ENCODE measurements at regions not wholly inside any gene's neighbourhood (a gene's known extent, or its start where the extent isn't known, plus 50 kb on each side); places are given as distances from the start of the nearest gene placed in this dataset.

DNA sequence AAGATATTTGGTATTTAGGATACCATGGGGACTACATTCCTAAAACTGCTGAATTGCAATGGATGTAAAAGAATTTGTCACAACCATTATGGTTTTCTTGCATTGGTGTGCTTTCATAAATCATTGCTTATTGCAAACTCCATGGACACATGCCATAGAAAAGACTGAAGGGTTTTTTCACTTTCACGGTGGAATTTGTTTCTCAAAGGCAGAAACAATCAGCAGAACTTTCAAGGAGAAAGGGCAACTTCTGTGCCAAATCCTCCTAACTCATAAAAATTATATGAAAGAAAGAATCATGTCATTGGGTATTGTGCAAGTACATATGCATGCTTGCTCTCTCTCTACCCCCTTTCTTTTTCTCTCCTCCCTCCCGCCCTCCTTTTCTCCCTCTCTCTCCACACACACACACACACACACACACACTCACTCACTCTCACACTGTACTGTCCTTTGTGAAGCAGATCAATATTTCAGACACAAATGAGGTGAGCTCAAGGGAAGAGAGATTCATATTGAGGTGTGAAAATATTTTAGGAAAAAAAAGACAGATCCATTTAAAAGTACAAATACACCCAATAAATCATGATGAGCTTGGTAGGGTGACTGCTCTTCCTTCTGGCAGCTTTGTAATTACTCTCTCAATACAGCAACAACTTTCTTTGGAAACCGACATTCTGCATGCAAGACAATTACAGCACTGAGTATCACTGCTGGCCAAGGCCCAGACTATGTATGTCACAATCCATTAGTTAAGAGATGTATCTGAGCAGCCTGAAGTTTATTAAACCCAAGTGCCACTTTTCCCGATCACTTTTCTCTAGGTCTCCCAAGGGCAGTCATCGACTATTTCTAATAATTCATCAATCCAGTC is 492.6 kb downstream of the TUSC7 start:
- no peak for DNase-seq

DNA sequence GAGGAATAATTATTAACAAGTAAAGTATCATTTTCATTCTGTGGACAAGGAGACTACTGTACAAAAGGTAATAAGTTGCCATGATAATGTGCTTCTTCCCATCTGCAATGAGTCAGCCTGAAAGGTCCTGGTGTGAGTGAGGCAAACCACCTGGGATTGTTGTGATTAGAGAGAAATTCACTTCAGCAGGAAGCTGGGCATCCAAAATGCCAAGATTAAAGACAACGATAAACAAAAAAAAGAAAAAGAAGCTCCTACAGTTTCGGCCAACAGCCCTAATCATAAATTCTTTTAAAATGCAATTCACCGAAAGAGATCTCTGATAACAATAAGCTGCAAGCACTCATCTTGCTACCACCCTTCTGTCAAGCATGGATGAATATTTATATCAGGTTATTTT is 507.8 kb downstream of the TUSC7 start:
- DNase-seq: no peak

DNA sequence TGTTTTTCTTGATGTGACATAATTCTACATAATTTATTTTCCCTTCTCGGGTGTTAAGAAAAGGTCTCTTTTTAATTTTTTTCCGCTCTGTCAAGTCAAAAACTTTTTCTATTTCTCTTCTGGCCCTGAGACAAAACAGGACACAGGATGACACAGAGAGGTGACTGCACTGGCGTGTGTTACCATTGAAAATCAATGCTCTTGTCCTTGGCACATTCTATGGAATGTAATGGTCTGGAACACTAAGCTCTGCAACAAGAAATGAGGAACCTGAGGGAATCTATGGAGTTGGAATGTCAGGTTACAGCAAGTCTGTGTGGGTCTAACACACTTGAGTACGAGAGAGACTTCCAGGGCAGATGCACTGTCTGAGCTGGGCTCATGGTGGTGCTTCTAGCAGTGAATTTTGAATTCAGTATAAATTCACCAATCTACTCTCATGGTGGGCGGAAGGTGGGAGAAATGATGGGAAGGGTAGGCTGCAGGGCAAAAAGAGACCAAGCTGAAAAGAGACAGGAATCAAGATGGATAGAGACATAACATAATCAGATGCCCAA is 508.3 kb downstream of the TUSC7 start:
- no peak for DNase-seq

DNA sequence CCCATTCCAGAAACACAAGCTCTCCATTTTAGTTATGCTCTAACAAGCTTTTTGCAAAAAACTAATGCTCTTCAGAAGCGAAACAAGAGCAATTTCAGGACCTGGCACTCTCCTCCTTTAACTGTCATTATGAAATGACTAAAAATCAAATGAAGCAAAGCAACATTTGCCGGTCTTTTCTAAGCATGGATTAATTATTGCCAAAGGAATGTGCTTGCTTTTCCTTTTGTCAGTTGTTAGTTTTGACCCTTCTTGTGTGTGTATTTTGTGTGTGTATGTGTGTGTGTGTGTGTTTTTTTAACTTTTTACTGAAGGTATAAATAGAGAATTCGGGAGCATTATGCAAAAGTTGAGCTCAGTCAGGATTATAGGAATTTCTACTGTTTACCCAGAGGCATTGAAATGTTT is 509.1 kb downstream of the TUSC7 start:
- no peak for DNase-seq

DNA sequence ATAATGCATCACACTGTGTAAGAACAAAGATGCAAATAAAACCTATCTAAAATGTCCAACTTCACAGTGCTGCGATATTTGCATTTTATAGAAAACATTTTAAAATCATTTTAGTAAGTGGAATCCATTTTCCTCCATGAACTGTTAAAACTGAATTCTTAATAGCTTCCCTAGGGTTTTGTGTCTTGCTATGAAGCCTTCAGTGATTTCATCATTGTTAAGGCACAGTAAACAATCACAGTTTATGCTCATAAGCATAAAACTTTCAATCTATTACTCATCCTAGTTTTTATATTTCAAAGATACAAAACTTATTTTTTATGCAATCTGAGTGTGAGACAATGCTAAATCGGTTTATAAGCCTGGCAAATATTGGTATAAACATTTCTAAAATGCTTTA is 509.7 kb downstream of the TUSC7 start:
- no peak for DNase-seq

DNA sequence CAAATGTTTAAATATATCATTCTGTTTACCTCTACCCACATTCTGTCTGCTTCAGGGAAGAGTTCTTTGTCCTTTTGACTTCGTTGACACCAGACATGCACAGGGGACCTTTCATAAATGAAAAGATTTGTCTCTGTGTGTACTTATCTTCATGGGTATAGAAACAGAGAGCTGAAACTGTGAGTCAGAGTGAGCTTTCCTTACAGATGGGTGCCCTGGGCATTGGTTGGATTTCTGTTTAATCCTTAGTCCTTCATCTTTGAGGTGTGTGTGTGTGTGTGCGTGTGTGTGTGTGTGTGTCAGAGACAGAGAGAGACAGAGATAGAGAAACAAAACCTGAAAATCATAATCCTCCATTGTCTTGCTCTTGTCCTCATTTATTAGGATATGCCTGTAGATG is 517.4 kb downstream of the TUSC7 start:
- DNase-seq: no peak

DNA sequence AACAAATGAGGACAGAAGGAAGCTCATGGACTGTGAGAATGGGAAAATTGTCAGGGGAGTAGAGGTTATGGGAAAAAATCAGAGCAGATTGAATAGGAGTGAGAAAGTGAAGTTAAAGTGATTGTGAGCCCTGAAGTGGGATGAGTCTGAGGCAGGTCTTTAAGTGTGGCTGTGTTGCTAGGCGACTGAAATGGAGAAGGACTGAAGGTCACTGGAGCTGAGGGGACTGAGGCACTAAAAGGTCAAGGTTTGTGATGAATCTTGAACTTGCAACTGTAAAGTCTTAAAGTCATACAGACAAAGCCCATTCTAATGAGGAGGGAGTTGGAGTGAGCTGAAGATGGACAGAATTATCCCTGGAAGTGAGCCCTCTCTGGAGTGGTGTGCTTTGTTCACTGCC is 518.9 kb downstream of the TUSC7 start:
- DNase-seq: no peak

DNA sequence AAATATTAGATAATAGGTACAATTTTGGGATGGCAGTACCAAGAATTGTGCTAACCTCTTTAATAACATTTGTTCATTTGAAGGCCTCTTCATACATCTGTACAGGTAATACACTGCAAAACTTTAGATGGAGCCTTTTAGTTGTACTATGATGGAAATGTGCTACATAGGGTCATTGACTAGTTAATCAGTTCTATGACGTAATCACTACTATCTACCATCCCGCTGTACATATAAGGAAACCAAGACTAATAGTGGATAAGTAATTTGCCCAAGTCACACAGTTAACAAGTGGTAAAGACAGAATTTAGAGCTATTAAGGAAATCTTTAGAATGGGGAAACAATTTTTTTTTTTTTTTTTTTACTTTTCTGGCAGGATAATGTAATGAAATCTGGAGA is 521.3 kb downstream of the TUSC7 start:
- no peak for DNase-seq

DNA sequence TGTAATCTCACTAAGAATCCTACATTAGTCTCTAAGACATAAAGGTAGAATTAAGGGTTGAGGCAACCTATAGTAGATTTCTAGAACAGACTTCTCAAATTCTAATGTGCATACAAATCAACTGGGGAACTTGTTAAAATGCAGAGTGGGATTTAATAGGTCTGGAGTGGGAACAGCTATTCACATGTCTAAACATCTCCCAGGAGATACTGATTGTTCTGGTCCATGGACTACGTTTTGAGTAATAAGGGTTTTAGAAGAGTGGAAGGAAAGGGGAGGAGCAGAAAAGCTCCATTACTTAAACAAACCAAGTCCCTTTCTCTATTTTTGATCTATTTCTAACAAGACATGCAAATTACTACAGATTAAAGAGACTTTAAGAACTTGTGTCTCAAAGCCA is 524.8 kb downstream of the TUSC7 start:
- no peak for DNase-seq

DNA sequence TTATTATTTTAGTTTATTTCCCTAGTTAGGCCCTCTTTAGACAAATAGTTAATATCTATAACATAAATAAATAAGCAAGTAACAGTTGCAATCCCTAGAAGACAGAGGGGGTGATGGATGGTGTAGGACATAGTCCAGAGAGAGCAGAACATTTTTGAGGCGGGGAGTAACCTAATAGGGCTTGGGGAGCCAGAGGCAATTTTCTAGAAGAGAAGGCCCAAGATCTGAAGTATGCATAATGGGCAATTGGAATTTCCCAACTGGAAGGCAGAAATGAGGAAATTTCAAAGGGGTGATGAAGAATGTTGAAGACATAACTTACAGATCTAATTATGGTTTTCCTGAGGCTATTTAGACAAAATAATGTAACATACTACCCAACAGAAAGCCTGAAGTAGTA is 525.7 kb downstream of the TUSC7 start:
- no peak for DNase-seq

DNA sequence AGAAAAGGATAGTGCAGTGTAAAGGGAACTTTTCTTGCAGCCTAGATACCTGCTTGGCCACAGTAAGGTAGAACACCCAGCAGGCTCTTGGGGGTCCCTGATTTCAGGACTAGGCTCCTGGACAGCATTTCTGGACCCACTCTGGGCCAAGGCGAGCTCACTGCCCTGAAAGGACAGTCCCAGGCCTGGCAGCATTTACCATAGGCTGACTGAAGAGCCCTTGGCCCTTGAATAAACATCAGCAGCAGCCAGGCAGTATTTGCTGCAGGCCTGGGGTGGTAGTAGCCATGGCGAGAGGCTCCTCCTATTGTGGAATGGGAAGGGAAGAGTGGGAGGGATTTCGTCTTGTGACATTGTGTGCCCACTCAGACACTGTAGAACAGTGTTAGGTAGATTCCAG is 529.2 kb downstream of the TUSC7 start:
- no peak for DNase-seq

DNA sequence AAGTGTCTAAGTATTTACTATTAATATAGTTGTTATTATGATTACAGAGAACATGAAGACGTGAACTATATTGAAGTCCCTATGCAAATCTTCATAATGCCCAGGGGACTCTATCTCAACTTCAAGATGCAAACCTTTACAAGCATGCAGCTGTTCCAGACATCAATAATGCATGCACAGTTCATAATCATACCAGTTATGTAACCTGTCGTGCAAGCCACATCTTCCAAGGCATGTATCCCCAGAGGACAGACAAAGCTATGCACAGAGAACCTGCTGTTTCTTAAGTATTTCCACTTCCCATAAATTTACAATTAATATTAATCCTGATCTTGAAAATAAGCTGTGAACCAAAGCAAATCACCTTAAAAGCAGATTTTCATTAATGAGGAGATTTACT is 534.1 kb downstream of the TUSC7 start:
- DNase-seq: no peak

DNA sequence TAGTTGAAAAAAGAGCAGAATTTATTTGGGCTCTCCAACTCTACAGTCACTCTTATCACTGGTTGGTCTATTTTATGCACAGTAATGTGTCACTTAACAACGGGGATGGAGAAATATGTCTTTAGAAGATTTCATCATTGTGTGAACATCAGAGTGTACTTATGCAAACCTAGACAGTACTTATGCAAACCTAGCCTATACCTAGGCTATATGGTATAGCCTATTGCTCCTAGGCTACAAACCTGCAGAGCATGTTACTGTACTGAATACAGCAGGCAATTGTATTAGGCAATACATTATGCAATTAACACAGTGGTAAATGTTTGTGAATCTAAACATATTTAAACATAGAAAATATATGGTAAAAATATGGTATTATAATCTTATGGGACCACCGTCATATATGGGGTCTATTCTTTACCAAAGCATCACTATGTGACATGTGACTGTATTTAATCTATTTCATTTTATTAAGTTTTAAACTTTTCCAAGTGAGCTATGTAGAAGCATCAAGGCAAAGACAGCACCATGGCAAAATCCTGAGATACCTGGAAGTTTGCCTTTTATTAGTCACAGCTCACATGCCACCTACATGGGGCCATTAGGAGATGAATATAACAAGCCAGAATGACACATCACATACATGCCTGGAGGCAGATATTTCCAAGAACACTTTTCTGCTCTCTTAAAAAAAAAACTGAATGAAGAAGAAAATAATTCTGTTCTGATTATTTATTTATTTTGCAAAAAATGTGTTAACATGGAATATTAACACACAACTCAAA is 537.4 kb downstream of the TUSC7 start:
- DNase-seq: no peak

DNA sequence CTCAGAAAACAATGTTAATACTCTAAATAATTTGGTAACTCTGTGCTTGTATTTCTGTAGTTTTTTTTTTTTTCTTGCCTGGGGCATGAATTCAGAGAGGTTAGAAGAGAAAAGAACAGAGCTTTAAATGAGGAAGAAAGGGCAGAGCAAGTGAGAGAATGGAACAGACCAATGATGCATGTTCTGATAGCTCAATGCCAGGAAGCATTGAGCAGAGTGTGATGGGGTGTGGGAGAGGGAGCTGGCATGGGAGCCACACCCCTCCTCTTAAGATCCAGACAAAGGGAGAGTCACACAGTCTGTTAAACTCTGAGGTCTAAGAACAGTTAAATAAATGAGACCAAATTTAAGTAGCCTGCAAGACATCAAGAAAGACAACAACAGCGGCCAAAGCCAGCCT is 538.6 kb downstream of the TUSC7 start:
- no peak for DNase-seq

DNA sequence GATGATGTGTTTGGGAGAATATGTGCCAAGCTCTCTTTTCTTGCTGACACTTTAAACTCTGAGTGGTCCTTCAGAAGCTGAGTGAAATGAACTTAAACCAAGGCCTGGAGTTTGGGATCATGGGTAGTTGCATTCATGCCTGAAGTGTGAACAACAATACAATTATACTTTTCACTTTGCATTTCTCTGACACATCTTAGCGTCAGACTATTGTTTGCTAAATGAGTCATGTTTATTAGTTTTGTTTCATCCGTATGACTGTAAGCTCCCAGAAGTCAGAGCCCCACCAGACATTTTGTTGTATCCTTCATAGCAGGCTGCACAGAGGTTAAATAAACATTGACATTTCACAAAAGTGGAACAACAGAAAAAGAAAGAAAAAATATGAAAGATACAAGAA is 542.6 kb downstream of the TUSC7 start:
- DNase-seq: no peak

DNA sequence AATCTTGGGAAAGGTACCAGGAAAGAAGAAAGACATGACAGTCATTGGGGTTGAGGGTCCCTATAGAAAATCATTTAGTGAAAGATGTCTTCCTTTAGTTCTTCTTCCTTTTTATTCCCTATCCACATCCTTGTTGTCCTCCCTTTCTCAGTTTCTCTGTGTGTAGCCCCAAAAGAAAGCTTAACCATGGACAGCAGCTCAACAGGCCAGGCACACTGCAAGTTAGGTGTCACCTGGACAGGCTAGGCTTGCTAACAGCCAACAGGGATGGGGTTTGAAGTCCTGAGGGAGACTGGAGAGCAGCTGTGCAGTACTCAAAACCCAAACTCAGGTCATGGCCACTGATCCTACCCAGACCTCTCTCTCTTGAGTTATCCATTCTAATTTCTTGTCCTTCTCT is 543.1 kb downstream of the TUSC7 start:
- DNase-seq: no peak

DNA sequence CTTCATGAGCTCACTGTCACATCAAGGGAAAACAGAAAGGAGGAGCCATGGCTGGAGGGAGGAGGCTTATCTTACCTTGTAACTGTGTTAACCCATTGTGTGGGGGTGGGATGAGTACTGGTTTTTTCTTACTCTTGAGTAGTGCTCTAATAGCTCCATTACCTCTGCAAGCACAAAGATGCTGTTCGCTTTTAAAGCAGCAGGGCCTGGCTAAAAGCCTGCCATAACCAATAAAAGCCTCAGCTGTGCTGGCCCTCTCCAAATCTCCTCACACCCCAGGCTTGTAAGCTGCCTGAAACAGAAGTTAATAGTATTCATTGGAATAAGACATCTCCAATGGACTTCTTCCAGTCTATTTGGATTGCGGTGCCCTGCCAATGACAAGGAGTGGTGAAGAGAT is 544.1 kb downstream of the TUSC7 start:
- DNase-seq: no peak

DNA sequence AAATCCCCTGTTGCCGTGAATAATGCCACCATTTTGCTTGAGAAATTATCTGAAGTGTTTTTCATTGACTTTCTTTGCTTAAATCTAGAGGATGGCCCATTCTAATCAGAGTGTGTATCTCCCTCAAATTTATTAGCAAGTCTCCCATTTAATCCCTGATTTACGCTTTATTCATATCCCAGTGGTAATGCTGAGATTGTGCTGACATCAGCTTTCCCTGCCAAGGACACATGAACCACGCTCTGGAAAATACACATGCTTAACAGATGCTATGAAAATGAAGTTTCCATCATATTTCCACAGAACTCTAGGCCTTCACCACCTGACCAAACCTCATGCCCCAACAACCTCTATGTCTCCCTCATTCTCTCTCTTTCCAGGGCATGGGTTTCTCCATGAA is 545.4 kb downstream of the TUSC7 start:
- no peak for DNase-seq

DNA sequence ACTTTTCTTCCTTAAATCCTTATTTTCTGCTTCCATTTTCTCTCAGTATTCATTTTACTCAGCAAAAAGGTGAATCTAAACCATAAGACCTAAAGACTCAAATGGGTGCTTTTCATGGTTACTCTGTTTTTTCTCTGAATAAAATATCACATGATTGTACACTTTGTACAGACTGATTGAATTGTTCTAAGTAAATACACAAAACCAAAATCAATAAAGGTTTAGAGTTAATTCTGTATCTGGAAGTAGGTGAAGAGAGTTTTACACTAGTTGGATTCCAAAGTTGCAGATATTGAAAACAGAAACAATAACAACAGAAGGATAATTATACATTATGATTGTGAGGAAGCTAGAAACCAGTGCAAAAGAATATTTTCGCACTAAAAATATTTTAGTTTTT is 546.2 kb downstream of the TUSC7 start:
- no peak for DNase-seq

DNA sequence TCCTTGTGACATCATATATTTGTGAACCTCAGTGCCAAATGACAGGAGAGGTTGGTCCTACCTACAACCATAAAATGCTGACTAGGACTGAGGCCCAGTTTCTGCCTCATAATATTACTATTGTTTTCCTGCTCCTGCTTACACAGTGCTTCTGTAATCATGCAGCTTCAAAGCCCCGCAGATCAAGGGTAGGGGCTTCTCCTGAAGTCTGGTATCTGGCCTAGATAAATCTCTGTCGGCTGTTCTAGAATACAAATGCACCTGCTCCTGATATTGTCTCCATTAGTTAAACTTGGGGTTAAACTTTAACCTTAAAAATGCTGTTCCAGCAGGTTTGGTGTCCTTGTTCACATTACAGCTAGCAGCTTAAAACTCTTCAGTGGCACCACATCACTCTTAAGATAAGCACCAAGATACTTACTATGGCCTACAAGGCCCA is 552.4 kb downstream of the TUSC7 start:
- no peak for DNase-seq

DNA sequence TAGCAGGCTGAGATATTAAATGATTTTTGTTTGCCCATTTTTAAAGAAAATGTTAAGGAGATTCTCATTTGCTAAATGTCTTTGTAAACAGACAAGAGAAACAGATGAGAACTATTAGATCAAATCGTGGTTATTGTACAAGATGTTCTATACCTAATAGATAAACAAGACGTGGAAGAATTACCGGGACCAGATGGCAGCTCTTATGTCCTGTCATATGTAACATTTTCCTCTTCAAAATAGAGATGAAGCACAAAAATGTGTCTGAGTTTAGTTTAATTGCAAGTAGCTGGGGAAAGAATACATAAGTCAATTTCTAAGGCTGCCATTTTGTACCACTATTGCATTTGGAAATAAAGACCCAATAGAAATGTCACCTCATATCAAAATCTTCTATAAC is 553.7 kb downstream of the TUSC7 start:
- peak; percentile 4 for DNase-seq

DNA sequence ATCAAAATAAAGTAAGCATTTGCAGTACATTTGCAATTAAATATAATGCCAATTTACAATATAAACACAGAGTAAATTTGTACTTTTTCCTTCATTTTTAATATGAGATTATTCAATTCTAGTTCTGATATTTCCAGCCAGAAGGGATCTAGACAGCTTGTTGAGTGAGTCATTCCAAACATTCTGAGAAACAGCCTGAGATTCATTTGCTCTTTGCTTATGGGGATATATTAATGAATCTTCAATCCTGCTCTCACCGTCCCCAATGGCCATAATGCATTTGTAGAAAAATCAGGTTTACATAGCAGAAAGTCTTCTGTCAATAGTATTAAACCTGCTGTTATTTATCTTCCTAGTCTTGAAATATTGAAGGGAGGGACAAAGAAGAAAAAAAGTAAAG is 554.2 kb downstream of the TUSC7 start:
- no peak for DNase-seq

DNA sequence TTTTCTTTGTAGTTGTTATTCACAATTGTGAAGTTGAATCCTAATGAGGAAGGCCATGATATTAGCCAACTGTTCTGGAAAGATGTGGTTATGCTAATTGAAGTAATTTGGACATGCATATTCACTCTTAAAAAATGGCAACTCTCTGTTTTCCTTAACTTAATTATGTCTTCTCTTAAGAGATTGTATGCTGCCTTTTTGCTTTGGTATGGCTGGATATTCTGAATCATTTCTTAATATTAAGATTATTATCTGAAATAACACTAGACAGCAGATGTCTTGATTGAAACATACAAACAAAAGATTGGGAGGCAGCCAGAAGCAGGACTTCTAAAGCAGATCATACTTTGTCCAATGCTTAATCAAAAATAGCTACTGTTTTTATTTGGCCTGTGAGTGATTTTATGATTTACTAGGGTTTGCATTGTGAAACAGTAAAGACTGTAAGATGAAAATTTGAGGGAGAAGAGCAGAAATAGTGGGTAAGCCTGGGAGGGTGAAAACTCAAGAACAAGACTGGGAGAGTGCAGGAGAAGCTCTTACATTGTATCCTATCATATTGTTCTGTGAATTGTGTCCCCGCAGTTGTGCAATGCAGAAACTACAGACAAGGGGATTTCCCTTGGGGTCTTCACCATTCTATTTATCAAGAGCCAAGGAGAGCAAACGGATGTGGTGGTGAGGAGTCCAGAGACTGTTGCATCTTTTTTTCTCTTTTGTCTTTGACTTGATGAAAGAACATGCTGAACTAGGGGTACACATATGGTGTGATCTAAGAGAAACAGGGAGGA is 554.8 kb downstream of the TUSC7 start:
- DNase-seq: no peak

Measured in NCI-H1694 treated with DMSO at 0.1 percent for 48 hours (cell line).